RWPE2 (cell line): ENCODE measurements at regions not wholly inside any gene's neighbourhood (a gene's known extent, or its start where the extent isn't known, plus 50 kb on each side); places are given as distances from the start of the nearest gene placed in this dataset.

Experiments used
- ATAC-seq: fragments of 200-7000 bp; cut with Tn5 transposase; 3 replicates; pipeline ENCODE4 v1.9.1; 2021; ENCODE audit warnings: low read depth
- DNase-seq: peaks from one replicate; pipeline ENCODE4 v3.0.0-alpha.2; 2020; ENCODE audit warnings: low spot score
- H3K27ac ChIP-seq: fragments of 450-650 bp; 2 replicates; pipeline ENCODE4 v1.5.1; 2017; ENCODE audit warnings: mild to moderate bottlenecking; ENCODE audit not compliant: poor library complexity, severe bottlenecking
- H3K27me3 ChIP-seq: fragments of 250-450 bp; sonication (Bioruptor Pico); 2 replicates; pipeline ENCODE4 v1.5.1; 2021; ENCODE audit warnings: mild to moderate bottlenecking, moderate library complexity; ENCODE audit not compliant: insufficient read depth, poor library complexity, severe bottlenecking
- H3K36me3 ChIP-seq: fragments of 250-450 bp; sonication (Bioruptor Pico); 2 replicates; pipeline ENCODE4 v1.5.1; 2020; ENCODE audit warnings: low read depth, mild to moderate bottlenecking, moderate library complexity
- H3K4me1 ChIP-seq: fragments of 250-450 bp; sonication (Bioruptor Pico); 2 replicates; pipeline ENCODE4 v1.5.1; 2021; ENCODE audit warnings: mild to moderate bottlenecking, moderate library complexity; ENCODE audit not compliant: insufficient read depth, poor library complexity, severe bottlenecking
- H3K4me3 ChIP-seq: fragments of 250-450 bp; sonication (Bioruptor Pico); 2 replicates; pipeline ENCODE4 v1.5.1; 2021; ENCODE audit warnings: mild to moderate bottlenecking, moderate library complexity; ENCODE audit not compliant: severe bottlenecking
- H3K9me3 ChIP-seq: fragments of 250-450 bp; sonication (Bioruptor Pico); 2 replicates; pipeline ENCODE4 v1.5.1; 2021; ENCODE audit warnings: mild to moderate bottlenecking, moderate library complexity; ENCODE audit not compliant: severe bottlenecking
- CTCF ChIP-seq: fragments of 450-650 bp; IDR thresholded peaks from one replicate; pipeline ENCODE4 v1.5.1; 2017; ENCODE audit warnings: mild to moderate bottlenecking, moderate library complexity; ENCODE audit not compliant: poor library complexity, severe bottlenecking

GRCh38 chr2:118202707-118203303 is 114.5 kb downstream of the INSIG2 start:
- H3K9me3 ChIP-seq: no peaks in the 10 kb centered on the region
- H3K4me1 ChIP-seq: no peaks in the 10 kb centered on the region
- no peak overlapping the region for H3K4me3 ChIP-seq
- peak; percentile 61; the same call in 1 of the 3 replicates for ATAC-seq
- H3K27ac ChIP-seq: no peak overlapping the region
- peak; percentile 84 for TF ChIP-seq CTCF
- H3K36me3 ChIP-seq: no peaks in the 10 kb centered on the region
- DNase-seq: no peak
- no peaks in the 10 kb centered on the region for H3K27me3 ChIP-seq

GRCh38 chr2:118198268-118198667 is 110.0 kb downstream of the INSIG2 start:
- no peak for ATAC-seq
- no peaks in the 10 kb centered on the region for H3K4me1 ChIP-seq
- no peaks in the 10 kb centered on the region for H3K27me3 ChIP-seq
- no peak overlapping the region for H3K27ac ChIP-seq
- no peak overlapping the region for H3K4me3 ChIP-seq
- TF ChIP-seq CTCF: no peak
- no peak for DNase-seq
- no peaks in the 10 kb centered on the region for H3K36me3 ChIP-seq
- no peaks in the 10 kb centered on the region for H3K9me3 ChIP-seq

- no peak overlapping the region for H3K4me3 ChIP-seq
- no peaks in the 10 kb centered on the region for H3K27me3 ChIP-seq
- no peaks in the 10 kb centered on the region for H3K36me3 ChIP-seq
- H3K4me1 ChIP-seq: no peaks in the 10 kb centered on the region
- H3K27ac ChIP-seq: no peak overlapping the region
- no peak for DNase-seq
- no peak for ATAC-seq
- TF ChIP-seq CTCF: no peak
- no peaks in the 10 kb centered on the region for H3K9me3 ChIP-seq
Measured at GRCh38 chr2:118197011-118197675, 108.9 kb downstream of the INSIG2 start.

GRCh38 chr2:118190474-118190873 is 102.2 kb downstream of the INSIG2 start:
- DNase-seq: no peak

More at GRCh38 chr2:118190474-118190873, 102.2 kb downstream of the INSIG2 start:
- no peaks in the 10 kb centered on the region for H3K4me1 ChIP-seq
- H3K4me3 ChIP-seq: no peak overlapping the region
- H3K27me3 ChIP-seq: no peaks in the 10 kb centered on the region
- ATAC-seq: no peak
- H3K27ac ChIP-seq: no peak overlapping the region
- H3K9me3 ChIP-seq: no peaks in the 10 kb centered on the region
- TF ChIP-seq CTCF: no peak
- no peaks in the 10 kb centered on the region for H3K36me3 ChIP-seq
